Rectal smooth muscle tissue (tissue), 1 donor: ENCODE measurements at regions not wholly inside any gene's neighbourhood (a gene's known extent, or its start where the extent isn't known, plus 50 kb on each side); places are given as distances from the start of the nearest gene placed in this dataset.
A peak's percentile ranks its signal among the peaks of the same experiment; 100 is the strongest.

ENCODE experiments used
- H3K27ac ChIP-seq: one replicate; pipeline ENCODE4 v1.7.0; 2013; ENCODE audit warnings: low read depth, low read length, inconsistent platforms
- H3K27me3 ChIP-seq: one replicate; pipeline ENCODE4 v1.7.0; 2013; ENCODE audit warnings: low read length; ENCODE audit not compliant: control insufficient read depth, insufficient read depth
- H3K36me3 ChIP-seq: one replicate; pipeline ENCODE4 v1.7.0; 2013; ENCODE audit warnings: low read length; ENCODE audit not compliant: control insufficient read depth, insufficient read depth
- H3K4me1 ChIP-seq: one replicate; pipeline ENCODE4 v1.7.0; 2013; ENCODE audit warnings: low read length; ENCODE audit not compliant: control insufficient read depth, insufficient read depth
- H3K4me3 ChIP-seq: one replicate; pipeline ENCODE4 v1.7.0; 2013; ENCODE audit warnings: low read length
- H3K9ac ChIP-seq: one replicate; pipeline ENCODE4 v1.7.0; 2013; ENCODE audit warnings: low read length

- H3K27ac ChIP-seq, result peak overlapping the region; percentile 25
- no peaks in the 10 kb centered on the region for H3K36me3 ChIP-seq
- H3K9ac ChIP-seq, result no peak overlapping the region
- H3K4me1 ChIP-seq, result peaks cover 24% of the 10 kb centered on the region
- H3K4me3 ChIP-seq, result no peak overlapping the region
- no peaks in the 10 kb centered on the region for H3K27me3 ChIP-seq
These were observed 53.5 kb upstream of the PDE5A start for GRCh38 chr4:119682099-119682498.

GRCh38 chr4:119679251-119679650 lies 50.6 kb upstream of the PDE5A start:
- Histone ChIP-seq H3K9ac (no peak overlapping the region), H3K4me1 (peaks cover 24% of the 10 kb centered on the region), H3K36me3 (no peaks in the 10 kb centered on the region), H3K27me3 (no peaks in the 10 kb centered on the region), H3K4me3 (no peak overlapping the region), H3K27ac (no peak overlapping the region)

GRCh38 chr4:119678761-119679160 lies 50.2 kb upstream of the PDE5A start:
- Histone ChIP-seq H3K4me1 (peaks cover 21% of the 10 kb centered on the region), H3K4me3 (no peak overlapping the region), H3K27me3 (no peaks in the 10 kb centered on the region), H3K27ac (peak overlapping the region; percentile 40), H3K36me3 (no peaks in the 10 kb centered on the region), H3K9ac (no peak overlapping the region)
